SK-N-SH treated with all-trans-retinoic acid at 6 μM for 48 hours (cell line): ENCODE measurements at regions not wholly inside any gene's neighbourhood (a gene's known extent, or its start where the extent isn't known, plus 50 kb on each side); places are given as distances from the start of the nearest gene placed in this dataset.

Experiments
- GLIS3 ChIP-seq: fragments of 250-450 bp; sonication (Bioruptor Pico); IDR thresholded peaks from 2 replicates; pipeline ENCODE4 v1.5.0; 2020; ENCODE audit warnings: mild to moderate bottlenecking, moderate library complexity
- OSR1 ChIP-seq: fragments of 250-450 bp; sonication (Bioruptor Pico); IDR thresholded peaks from 2 replicates; pipeline ENCODE4 v1.8.0; 2022; ENCODE audit warnings: moderate library complexity, mild to moderate bottlenecking, inconsistent platforms
- RARB ChIP-seq: fragments of 250-450 bp; sonication (Bioruptor Pico); IDR thresholded peaks from 2 replicates; pipeline ENCODE4 v1.8.0; 2021; ENCODE audit warnings: mild to moderate bottlenecking, moderate library complexity

- TF ChIP-seq OSR1 (CRISPR knock-in tag) (no peak), RARB (CRISPR knock-in tag) (no peak), GLIS3 (CRISPR knock-in tag) (no peak)
These were observed 171.9 kb upstream of the KITLG start for GRCh38 chr12:88752183-88752582.
